ENCODE measurements at regions not wholly inside any gene's neighbourhood (a gene's known extent, or its start where the extent isn't known, plus 50 kb on each side); places are given as distances from the start of the nearest gene placed in this dataset.

- no peak for DNase-seq (ENCODE audit: extremely low read depth in 1 of 4, low spot score in 3 of 4)
- no peak overlapping the region for H3K4me2 ChIP-seq (ENCODE audit: insufficient read depth, low read length)
- no peak overlapping the region for H3K4me3 ChIP-seq
- BruUV-seq (replicated peaks) = no TSS peak
- FAIRE-seq = no peak
- no peak overlapping the region for H3K27ac ChIP-seq (ENCODE audit: extremely low read depth, low read depth, low read length)
- in situ Hi-C loops (cut with MboI) = no loop called here
- POLR2A ChIA-PET = no interaction called here
- TF ChIP-seq, protein P1, sequence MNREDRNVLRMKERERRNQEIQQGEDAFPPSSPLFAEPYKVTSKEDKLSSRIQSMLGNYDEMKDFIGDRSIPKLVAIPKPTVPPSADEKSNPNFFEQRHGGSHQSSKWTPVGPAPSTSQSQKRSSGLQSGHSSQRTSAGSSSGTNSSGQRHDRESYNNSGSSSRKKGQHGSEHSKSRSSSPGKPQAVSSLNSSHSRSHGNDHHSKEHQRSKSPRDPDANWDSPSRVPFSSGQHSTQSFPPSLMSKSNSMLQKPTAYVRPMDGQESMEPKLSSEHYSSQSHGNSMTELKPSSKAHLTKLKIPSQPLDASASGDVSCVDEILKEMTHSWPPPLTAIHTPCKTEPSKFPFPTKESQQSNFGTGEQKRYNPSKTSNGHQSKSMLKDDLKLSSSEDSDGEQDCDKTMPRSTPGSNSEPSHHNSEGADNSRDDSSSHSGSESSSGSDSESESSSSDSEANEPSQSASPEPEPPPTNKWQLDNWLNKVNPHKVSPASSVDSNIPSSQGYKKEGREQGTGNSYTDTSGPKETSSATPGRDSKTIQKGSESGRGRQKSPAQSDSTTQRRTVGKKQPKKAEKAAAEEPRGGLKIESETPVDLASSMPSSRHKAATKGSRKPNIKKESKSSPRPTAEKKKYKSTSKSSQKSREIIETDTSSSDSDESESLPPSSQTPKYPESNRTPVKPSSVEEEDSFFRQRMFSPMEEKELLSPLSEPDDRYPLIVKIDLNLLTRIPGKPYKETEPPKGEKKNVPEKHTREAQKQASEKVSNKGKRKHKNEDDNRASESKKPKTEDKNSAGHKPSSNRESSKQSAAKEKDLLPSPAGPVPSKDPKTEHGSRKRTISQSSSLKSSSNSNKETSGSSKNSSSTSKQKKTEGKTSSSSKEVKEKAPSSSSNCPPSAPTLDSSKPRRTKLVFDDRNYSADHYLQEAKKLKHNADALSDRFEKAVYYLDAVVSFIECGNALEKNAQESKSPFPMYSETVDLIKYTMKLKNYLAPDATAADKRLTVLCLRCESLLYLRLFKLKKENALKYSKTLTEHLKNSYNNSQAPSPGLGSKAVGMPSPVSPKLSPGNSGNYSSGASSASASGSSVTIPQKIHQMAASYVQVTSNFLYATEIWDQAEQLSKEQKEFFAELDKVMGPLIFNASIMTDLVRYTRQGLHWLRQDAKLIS (CRISPR knock-in tag; IDR thresholded peaks at IDR 0.05) = no peak
- TF ChIP-seq, protein P2, sequence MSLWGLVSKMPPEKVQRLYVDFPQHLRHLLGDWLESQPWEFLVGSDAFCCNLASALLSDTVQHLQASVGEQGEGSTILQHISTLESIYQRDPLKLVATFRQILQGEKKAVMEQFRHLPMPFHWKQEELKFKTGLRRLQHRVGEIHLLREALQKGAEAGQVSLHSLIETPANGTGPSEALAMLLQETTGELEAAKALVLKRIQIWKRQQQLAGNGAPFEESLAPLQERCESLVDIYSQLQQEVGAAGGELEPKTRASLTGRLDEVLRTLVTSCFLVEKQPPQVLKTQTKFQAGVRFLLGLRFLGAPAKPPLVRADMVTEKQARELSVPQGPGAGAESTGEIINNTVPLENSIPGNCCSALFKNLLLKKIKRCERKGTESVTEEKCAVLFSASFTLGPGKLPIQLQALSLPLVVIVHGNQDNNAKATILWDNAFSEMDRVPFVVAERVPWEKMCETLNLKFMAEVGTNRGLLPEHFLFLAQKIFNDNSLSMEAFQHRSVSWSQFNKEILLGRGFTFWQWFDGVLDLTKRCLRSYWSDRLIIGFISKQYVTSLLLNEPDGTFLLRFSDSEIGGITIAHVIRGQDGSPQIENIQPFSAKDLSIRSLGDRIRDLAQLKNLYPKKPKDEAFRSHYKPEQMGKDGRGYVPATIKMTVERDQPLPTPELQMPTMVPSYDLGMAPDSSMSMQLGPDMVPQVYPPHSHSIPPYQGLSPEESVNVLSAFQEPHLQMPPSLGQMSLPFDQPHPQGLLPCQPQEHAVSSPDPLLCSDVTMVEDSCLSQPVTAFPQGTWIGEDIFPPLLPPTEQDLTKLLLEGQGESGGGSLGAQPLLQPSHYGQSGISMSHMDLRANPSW (CRISPR knock-in tag; IDR thresholded peaks at IDR 0.05) = no peak
- no peak for TF ChIP-seq DDX20 (tag; IDR thresholded peaks at IDR 0.05; ENCODE audit: low read depth)
- TF ChIP-seq ZNF143 (CRISPR knock-in tag; IDR thresholded peaks at IDR 0.05) = no peak
- TF ChIP-seq CBX1 (IDR thresholded peaks at IDR 0.05; ENCODE audit: low read depth) = no peak
- no peak for TF ChIP-seq ZNF146 (CRISPR knock-in tag; IDR thresholded peaks at IDR 0.05; ENCODE audit: unreplicated experiment)
- no peak for TF ChIP-seq POLR2B (IDR thresholded peaks at IDR 0.05; ENCODE audit: low read depth, partially characterized antibody)
- TF ChIP-seq MAZ (CRISPR knock-in tag; conservative IDR thresholded peaks at IDR 0.05 in 1 of 2, IDR thresholded peaks at IDR 0.05 in 1 of 2) = no peak
- no peak for TF ChIP-seq BACH1 (tag; IDR thresholded peaks at IDR 0.05)
- TF ChIP-seq MLLT1 (IDR thresholded peaks at IDR 0.05) = no peak
- no peak for TF ChIP-seq ETV6 (IDR thresholded peaks at IDR 0.05; ENCODE audit: borderline replicate concordance in 1 of 2, low read depth in 2 of 2, low read length in 1 of 2)
- no peak for TF ChIP-seq ETV6 (CRISPR knock-in tag; IDR thresholded peaks at IDR 0.05; ENCODE audit: borderline replicate concordance)
- no peak for TF ChIP-seq ZNF695 (CRISPR knock-in tag; IDR thresholded peaks at IDR 0.05)
- TF ChIP-seq ZNF3 (CRISPR knock-in tag; IDR thresholded peaks at IDR 0.05) = no peak
- no peak for TF ChIP-seq ARID2 (IDR thresholded peaks at IDR 0.05)
- H3K27me3 ChIP-seq (ENCODE audit: control insufficient read depth in 2 of 2, insufficient read depth in 2 of 2, low read length in 2 of 2) = no peaks in the 10 kb centered on the region
- CTCF ChIA-PET (ENCODE audit: low intra/inter-chr PET ratio) = no interaction called here
- H3K9ac ChIP-seq (ENCODE audit: insufficient read depth in 1 of 2, low read depth in 2 of 2, low read length in 2 of 2) = no peak overlapping the region
- 2% methylated on average over 3 of the region's 3 CpGs for WGBS (ENCODE audit: insufficient coverage, low coverage, missing lambda C conversion rate)
- intact Hi-C loops (cut with micrococcal nuclease) = no loop called here
- no peaks in the 10 kb centered on the region for H3K9me1 ChIP-seq (ENCODE audit: control insufficient read depth, insufficient read depth, low read length)
- ATAC-seq = no peak
- H3K36me3 ChIP-seq (ENCODE audit: control insufficient read depth, insufficient read depth, low read length) = no peaks in the 10 kb centered on the region
- no peaks in the 10 kb centered on the region for H4K20me1 ChIP-seq (replicated peaks; ENCODE audit: control insufficient read depth, insufficient read depth, low read length)
- no peak overlapping the region for H2AFZ ChIP-seq (ENCODE audit: low read depth, low read length)
- no peaks in the 10 kb centered on the region for H3K79me2 ChIP-seq (ENCODE audit: control insufficient read depth, insufficient read depth, low read length)
- H3K9me3 ChIP-seq (replicated peaks; ENCODE audit: control insufficient read depth, insufficient read depth, low read depth, low read length) = no peaks in the 10 kb centered on the region
- H3K4me1 ChIP-seq (replicated peaks in 1 of 2; ENCODE audit: control insufficient read depth in 2 of 2, insufficient read depth in 2 of 2, low read length in 2 of 2) = no peaks in the 10 kb centered on the region
Observed at GRCh38 chr6:122014961-122015360, 384.5 kb upstream of the HSF2 start.

Data from K562 (cell line).